Stomach (tissue), 4 donors: ENCODE measurements at regions not wholly inside any gene's neighbourhood (a gene's known extent, or its start where the extent isn't known, plus 50 kb on each side); places are given as distances from the start of the nearest gene placed in this dataset.

Experiments
- EP300 ChIP-seq: sonication (generic); formaldehyde crosslinking; IDR thresholded peaks from one replicate; pipeline ENCODE4 v1.6.1; 2017; ENCODE audit warnings: antibody characterized with exemption
- POLR2A ChIP-seq, 4 donors: fragments of 450-650 bp; IDR thresholded peaks; one replicate each; pipeline ENCODE4 v1.6.1; 2016; ENCODE audit warnings: antibody characterized with exemption in 4 of 4, control low read depth in 2 of 4, mild to moderate bottlenecking in 1 of 4, moderate library complexity in 1 of 4
- POLR2AphosphoS5 ChIP-seq, 3 donors: sonication (generic); formaldehyde crosslinking; IDR thresholded peaks; one replicate each; pipeline ENCODE4 v1.6.1; 2016; ENCODE audit warnings: antibody characterized with exemption in 3 of 3
- TF ChIP-seq, protein P1 (sequence below), 7 experiments: fragments of 450-650 bp in 4 of 7; fragments of 200-600 bp in 3 of 7; sonication (generic) in 3 of 7; IDR thresholded peaks; one replicate each; pipeline ENCODE4 v1.5.1; 2016 to 2019; ENCODE audit warnings: antibody characterized with exemption in 7 of 7, control low read depth in 2 of 7, mild to moderate bottlenecking in 1 of 7

DNA sequence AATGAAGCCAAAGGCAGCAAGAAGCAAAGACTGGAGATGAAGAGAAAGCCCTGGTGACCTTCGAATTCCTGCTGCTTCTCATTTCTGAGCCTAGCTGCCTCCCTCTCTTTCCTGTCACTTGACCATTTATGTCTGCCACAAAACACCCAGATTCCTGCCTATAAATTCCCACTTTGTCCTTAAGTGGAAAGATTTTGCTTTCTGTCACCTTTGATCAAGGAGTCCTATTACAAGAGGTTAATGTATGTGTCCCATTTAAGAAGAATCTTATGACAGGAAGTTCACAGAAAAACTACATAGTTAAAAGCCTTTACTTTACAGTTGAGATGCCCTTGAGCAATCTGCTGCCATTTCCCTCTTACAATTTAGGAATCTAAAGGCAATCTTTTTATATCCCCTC is 155.7 kb downstream of the GALC start:
- TF ChIP-seq POLR2A (IDR thresholded peaks at IDR 0.05): no peak
- no peak for TF ChIP-seq POLR2AphosphoS5 (IDR thresholded peaks at IDR 0.05)
- TF ChIP-seq, protein P1, sequence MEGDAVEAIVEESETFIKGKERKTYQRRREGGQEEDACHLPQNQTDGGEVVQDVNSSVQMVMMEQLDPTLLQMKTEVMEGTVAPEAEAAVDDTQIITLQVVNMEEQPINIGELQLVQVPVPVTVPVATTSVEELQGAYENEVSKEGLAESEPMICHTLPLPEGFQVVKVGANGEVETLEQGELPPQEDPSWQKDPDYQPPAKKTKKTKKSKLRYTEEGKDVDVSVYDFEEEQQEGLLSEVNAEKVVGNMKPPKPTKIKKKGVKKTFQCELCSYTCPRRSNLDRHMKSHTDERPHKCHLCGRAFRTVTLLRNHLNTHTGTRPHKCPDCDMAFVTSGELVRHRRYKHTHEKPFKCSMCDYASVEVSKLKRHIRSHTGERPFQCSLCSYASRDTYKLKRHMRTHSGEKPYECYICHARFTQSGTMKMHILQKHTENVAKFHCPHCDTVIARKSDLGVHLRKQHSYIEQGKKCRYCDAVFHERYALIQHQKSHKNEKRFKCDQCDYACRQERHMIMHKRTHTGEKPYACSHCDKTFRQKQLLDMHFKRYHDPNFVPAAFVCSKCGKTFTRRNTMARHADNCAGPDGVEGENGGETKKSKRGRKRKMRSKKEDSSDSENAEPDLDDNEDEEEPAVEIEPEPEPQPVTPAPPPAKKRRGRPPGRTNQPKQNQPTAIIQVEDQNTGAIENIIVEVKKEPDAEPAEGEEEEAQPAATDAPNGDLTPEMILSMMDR (IDR thresholded peaks at IDR 0.05): no peak
- no peak for TF ChIP-seq EP300
